Astrocyte (in vitro differentiated cells and primary cell): ENCODE measurements at regions not wholly inside any gene's neighbourhood (a gene's known extent, or its start where the extent isn't known, plus 50 kb on each side); places are given as distances from the start of the nearest gene placed in this dataset.

Experiments
- CTCF ChIP-seq: IDR thresholded peaks from 2 replicates; pipeline ENCODE4 v1.5.1; 2011; ENCODE audit warnings: low read depth, mild to moderate bottlenecking, inconsistent platforms, low read length, moderate library complexity; ENCODE audit not compliant: insufficient read depth
- EZH2 ChIP-seq: IDR thresholded peaks from 2 replicates; pipeline ENCODE4 v1.6.1; 2012; ENCODE audit warnings: mild to moderate bottlenecking, low read length, inconsistent platforms; ENCODE audit not compliant: insufficient read depth

- TF ChIP-seq CTCF (no peak), EZH2 (no peak)
These were observed 207.8 kb downstream of the ENC1 start for GRCh38 chr5:74432721-74433120.
